MCF 10A (cell line): ENCODE measurements at regions not wholly inside any gene's neighbourhood (a gene's known extent, or its start where the extent isn't known, plus 50 kb on each side); places are given as distances from the start of the nearest gene placed in this dataset.

Experiments used
- BruUV-seq: library from RNA; stranded (reverse); fragments of 400-500 nt; replicated peaks from 2 replicates; lab custom pipeline; 2021; lab: Mats Ljungman, UMichigan
- CTCF ChIA-PET: fragments of 300-600 bp; sonication (Branson Sonifier 250); formaldehyde crosslinking; extraction: SDS; loops from one replicate; lab custom pipeline; 2021; ENCODE audit warnings: antibody characterized with exemption, inconsistent platforms; lab: Yijun Ruan, JAX
- POLR2A ChIA-PET: fragments of 300-600, 350-650 bp; sonication (Branson Sonifier 250); formaldehyde crosslinking; extraction: SDS; loops from one replicate; lab custom pipeline; 2020; ENCODE audit warnings: antibody characterized with exemption, inconsistent platforms; lab: Yijun Ruan, JAX
- DNase-seq: peaks from one replicate; pipeline ENCODE4 v3.0.0-alpha.2; 2018; ENCODE audit not compliant: unreplicated experiment
- H3K27ac Mint-ChIP-seq: one replicate; pipeline ENCODE4 v1.8.0; 2022; ENCODE audit warnings: mild to moderate bottlenecking, low read depth, mixed read lengths; ENCODE audit not compliant: unreplicated experiment
- H3K27me3 Mint-ChIP-seq: one replicate; pipeline ENCODE4 v1.8.0; 2022; ENCODE audit warnings: mixed read lengths; ENCODE audit not compliant: insufficient read depth, unreplicated experiment
- H3K36me3 Mint-ChIP-seq: one replicate; pipeline ENCODE4 v1.8.0; 2022; ENCODE audit warnings: mild to moderate bottlenecking, moderate library complexity, mixed read lengths; ENCODE audit not compliant: insufficient read depth, unreplicated experiment
- H3K4me1 Mint-ChIP-seq: one replicate; pipeline ENCODE4 v1.8.0; 2022; ENCODE audit warnings: mixed read lengths; ENCODE audit not compliant: insufficient read depth, unreplicated experiment
- H3K4me3 Mint-ChIP-seq: one replicate; pipeline ENCODE4 v1.8.0; 2022; ENCODE audit warnings: mild to moderate bottlenecking, moderate library complexity, mixed read lengths; ENCODE audit not compliant: unreplicated experiment
- H3K9me3 Mint-ChIP-seq: one replicate; pipeline ENCODE4 v1.8.0; 2022; ENCODE audit warnings: mixed read lengths; ENCODE audit not compliant: unreplicated experiment
- intact Hi-C: fragments of 100-400 bp; cut with micrococcal nuclease; formaldehyde crosslinking; loops from 2 replicates; pipeline ENCODE4 v1.14.1; 2022
- TF ChIP-seq, protein P1 (sequence below): fragments of 200-600 bp; IDR thresholded peaks from one replicate; pipeline ENCODE4 v1.8.0; 2022; ENCODE audit warnings: antibody characterized with exemption, mild to moderate bottlenecking; ENCODE audit not compliant: unreplicated experiment

DNA sequence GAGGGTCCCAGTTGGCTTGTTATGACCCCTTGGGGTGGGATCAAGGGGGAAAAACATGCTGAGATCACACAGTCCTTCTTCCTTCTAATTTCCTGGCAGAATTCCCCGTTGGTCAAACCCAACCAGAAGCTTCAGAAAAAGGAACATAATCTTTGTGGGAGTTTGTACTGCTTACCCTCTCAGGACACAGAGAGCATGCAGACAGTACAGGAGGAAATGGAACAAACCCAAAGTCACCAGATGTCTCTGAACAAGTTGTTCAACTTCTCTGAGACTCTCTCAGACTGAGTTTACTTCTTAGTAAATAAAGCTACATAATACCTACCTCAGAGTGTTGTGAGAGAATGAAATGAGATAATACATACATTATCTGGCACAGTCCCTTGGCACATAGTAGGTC is 181.1 kb upstream of the TSHZ2 start:
- intact Hi-C loops = no loop called here
- TF ChIP-seq, protein P1, sequence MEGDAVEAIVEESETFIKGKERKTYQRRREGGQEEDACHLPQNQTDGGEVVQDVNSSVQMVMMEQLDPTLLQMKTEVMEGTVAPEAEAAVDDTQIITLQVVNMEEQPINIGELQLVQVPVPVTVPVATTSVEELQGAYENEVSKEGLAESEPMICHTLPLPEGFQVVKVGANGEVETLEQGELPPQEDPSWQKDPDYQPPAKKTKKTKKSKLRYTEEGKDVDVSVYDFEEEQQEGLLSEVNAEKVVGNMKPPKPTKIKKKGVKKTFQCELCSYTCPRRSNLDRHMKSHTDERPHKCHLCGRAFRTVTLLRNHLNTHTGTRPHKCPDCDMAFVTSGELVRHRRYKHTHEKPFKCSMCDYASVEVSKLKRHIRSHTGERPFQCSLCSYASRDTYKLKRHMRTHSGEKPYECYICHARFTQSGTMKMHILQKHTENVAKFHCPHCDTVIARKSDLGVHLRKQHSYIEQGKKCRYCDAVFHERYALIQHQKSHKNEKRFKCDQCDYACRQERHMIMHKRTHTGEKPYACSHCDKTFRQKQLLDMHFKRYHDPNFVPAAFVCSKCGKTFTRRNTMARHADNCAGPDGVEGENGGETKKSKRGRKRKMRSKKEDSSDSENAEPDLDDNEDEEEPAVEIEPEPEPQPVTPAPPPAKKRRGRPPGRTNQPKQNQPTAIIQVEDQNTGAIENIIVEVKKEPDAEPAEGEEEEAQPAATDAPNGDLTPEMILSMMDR = no peak
- Mint-ChIP-seq H3K4me1 (peaks cover 2% of the 10 kb centered on the region), H3K27me3 (no peaks in the 10 kb centered on the region), H3K9me3 (no peaks in the 10 kb centered on the region), H3K36me3 (no peaks in the 10 kb centered on the region), H3K27ac (no peak overlapping the region), H3K4me3 (no peak overlapping the region)
- DNase-seq = no peak
- ChIA-PET CTCF (no interaction called here), POLR2A (interaction anchor here (0.8 kb wide), 1 partner anchor 13 kb away, joined by 3 read pairs; no protein-coding TSS in a partner anchor)
- no TSS peak for BruUV-seq

DNA sequence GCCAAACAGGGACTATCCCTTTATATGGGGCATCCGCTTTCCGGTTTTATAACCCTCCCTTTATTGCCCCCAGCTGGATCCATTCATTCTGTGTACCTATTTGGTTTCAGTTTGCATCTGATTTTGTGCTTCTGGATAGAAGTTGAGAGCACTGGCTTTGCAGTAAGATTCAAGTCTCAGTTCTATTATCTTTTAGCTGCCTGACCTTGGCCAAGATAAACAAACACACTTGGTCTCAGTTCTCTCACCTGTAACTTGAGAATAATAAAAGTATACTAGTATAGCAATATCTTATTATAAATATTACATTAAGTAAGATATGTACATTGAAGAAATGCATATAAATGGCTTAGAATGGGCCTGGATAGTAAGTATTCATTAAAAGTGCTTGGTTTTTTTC is 182.4 kb upstream of the TSHZ2 start:
- POLR2A ChIA-PET = interaction anchor here (1.3 kb wide), 1 partner anchor 8 kb away, joined by 4 read pairs; no protein-coding TSS in a partner anchor
- H3K27me3 Mint-ChIP-seq = no peaks in the 10 kb centered on the region
- peaks cover 10% of the 10 kb centered on the region for H3K4me1 Mint-ChIP-seq
- no peak for DNase-seq
- CTCF ChIA-PET = interaction anchor here (0.6 kb wide), 1 partner anchor 230 kb away, joined by 4 read pairs; no protein-coding TSS in a partner anchor
- TF ChIP-seq, protein P1 = no peak
- no peak overlapping the region for H3K4me3 Mint-ChIP-seq
- no peaks in the 10 kb centered on the region for H3K9me3 Mint-ChIP-seq
- H3K36me3 Mint-ChIP-seq = no peaks in the 10 kb centered on the region
- BruUV-seq = no TSS peak
- intact Hi-C loops = no loop called here
- H3K27ac Mint-ChIP-seq = no peak overlapping the region

DNA sequence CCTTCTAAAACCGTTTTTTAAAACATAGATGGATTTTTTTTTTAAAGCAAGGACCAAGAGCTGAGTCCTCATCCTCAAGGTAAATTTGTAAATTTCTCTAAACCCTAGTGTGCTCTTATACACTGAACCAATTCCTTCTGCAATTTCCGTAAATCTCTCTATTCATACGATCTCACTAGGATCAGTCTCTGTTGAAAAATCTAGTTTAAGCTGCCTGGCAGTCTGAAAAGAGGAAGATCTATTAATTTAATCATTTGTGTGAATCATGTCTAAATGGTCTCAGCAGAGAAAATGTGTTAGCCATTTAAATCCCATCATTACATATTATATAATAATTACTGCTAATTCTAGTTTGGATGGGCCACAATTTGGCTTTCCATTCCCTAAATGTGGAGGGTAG is 184.2 kb upstream of the TSHZ2 start:
- ChIA-PET CTCF (interaction anchor here (0.5 to 0.7 kb wide), 4 partner anchors 278 to 1173 kb away, joined by 3 to 5 read pairs (median 4); no protein-coding TSS in a partner anchor), POLR2A (no interaction called here)
- Mint-ChIP-seq H3K4me3 (no peak overlapping the region), H3K9me3 (no peaks in the 10 kb centered on the region), H3K27me3 (no peaks in the 10 kb centered on the region), H3K27ac (no peak overlapping the region), H3K4me1 (peaks cover 10% of the 10 kb centered on the region), H3K36me3 (no peaks in the 10 kb centered on the region)
- BruUV-seq = no TSS peak
- intact Hi-C loops = no loop called here
- TF ChIP-seq, protein P1 = no peak
- DNase-seq = no peak

DNA sequence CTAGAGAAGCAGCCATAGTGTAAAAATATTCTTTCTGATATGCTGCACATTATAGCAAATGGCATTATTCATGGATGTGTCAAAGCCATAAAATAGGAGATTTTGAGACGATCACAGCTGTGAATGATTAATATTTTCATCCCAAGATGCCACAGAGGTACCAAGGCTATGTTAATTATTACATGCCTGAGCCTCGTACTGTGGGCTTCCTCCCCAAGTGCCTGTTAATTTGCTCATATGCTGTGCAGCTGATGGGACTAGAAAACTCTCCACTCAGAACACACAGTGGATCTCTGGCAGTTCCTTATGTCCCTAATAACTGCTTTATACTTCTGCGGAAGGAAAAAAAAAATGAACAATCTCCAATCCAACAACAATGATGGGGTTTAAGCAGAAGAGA is 184.9 kb upstream of the TSHZ2 start:
- no peak for DNase-seq
- Mint-ChIP-seq H3K9me3 (no peaks in the 10 kb centered on the region), H3K27ac (no peak overlapping the region)

More for the DNA sequence above, 184.9 kb upstream of the TSHZ2 start:
- ChIA-PET POLR2A (no interaction called here), CTCF (interaction anchor here (0.6 to 1.1 kb wide), 3 partner anchors 39 to 638 kb away, joined by 3 to 5 read pairs (median 4); no protein-coding TSS in a partner anchor)
- H3K27me3 Mint-ChIP-seq = no peaks in the 10 kb centered on the region
- intact Hi-C loops = no loop called here
- H3K36me3 Mint-ChIP-seq = no peaks in the 10 kb centered on the region
- no TSS peak for BruUV-seq
- peaks cover 10% of the 10 kb centered on the region for H3K4me1 Mint-ChIP-seq
- TF ChIP-seq, protein P1 = no peak
- H3K4me3 Mint-ChIP-seq = no peak overlapping the region
